Adrenal gland (tissue), 9 donors: ENCODE measurements at regions not wholly inside any gene's neighbourhood (a gene's known extent, or its start where the extent isn't known, plus 50 kb on each side); places are given as distances from the start of the nearest gene placed in this dataset.

Experiments used
- DNase-seq, 7 donors: peaks; one replicate each; pipeline ENCODE4 v3.0.0-alpha.2; 2019 to 2020
- H3K27ac ChIP-seq, 5 donors: fragments of 200-600 bp; sonication (generic) in 4 of 5; 1 replicate in 3 of 5; 2 replicates in 2 of 5; pipeline versions ENCODE4 v1.5.1 to v1.8.0; 2016 to 2020; ENCODE audit warnings: mild to moderate bottlenecking in 1 of 5
- H3K27me3 ChIP-seq: fragments of 200-600 bp; 2 replicates; pipeline ENCODE4 v1.8.0; 2021
- H3K36me3 ChIP-seq, 2 donors: fragments of 200-600 bp; replicated peaks in 1 of 2; 1 replicate in 1 of 2; 2 replicates in 1 of 2; pipeline versions ENCODE4 v1.5.1 to v1.8.0; 2018 to 2022
- H3K4me1 ChIP-seq, 2 donors: fragments of 200-600 bp; replicated peaks in 1 of 2; 1 replicate in 1 of 2; 2 replicates in 1 of 2; pipeline versions ENCODE4 v1.5.1 to v1.8.0; 2018 to 2021
- H3K4me3 ChIP-seq, 4 donors: fragments of 200-600 bp; sonication (generic) in 3 of 4; one replicate each; pipeline ENCODE4 v1.5.1; 2016 to 2018
- H3K9me3 ChIP-seq, 3 donors: fragments of 200-600 bp; sonication (generic) in 1 of 3; replicated peaks in 1 of 3; 1 replicate in 2 of 3; 2 replicates in 1 of 3; pipeline versions ENCODE4 v1.5.1 to v1.8.0; 2016 to 2021
- POLR2A ChIP-seq, 2 donors: fragments of 450-650 bp; IDR thresholded peaks; one replicate each; pipeline ENCODE4 v1.6.1; 2017; ENCODE audit warnings: antibody characterized with exemption in 2 of 2, mild to moderate bottlenecking in 2 of 2, moderate library complexity in 1 of 2
- WGBS, 4 donors: extraction: QIAGEN DNeasy Blood & Tissue Kit in 2 of 4; methylation state at CpG; one replicate each; pipeline versions ENCODE4 v1.1.5 to v1.1.7; 2013 to 2017; 5-methylcytosine and 5-hydroxymethylcytosine counted together
- intact Hi-C, 2 donors: fragments of 100-400 bp; cut with DNase I; formaldehyde crosslinking; loops; one replicate each; pipeline versions ENCODE4 v1.14.1 to v1.15.0; 2022 to 2023
- TF ChIP-seq, protein P1 (sequence below), 6 experiments: fragments of 450-650 bp in 4 of 6; fragments of 200-600 bp in 2 of 6; sonication (generic) in 1 of 6; IDR thresholded peaks; 1 replicate in 5 of 6; 2 replicates in 1 of 6; pipeline versions ENCODE4 v1.5.1 to v1.8.0; 2016 to 2021; ENCODE audit warnings: antibody characterized with exemption in 6 of 6, mild to moderate bottlenecking in 2 of 6, moderate library complexity in 1 of 6
- donor health status: healthy with polysubstance abuse.
- donor health status: Bipolar disorder and iron deficiency.
- donor health status: DM: yes; HTN: yes; CAD: no.
- donor health status: DM: no; HTN: no; CAD: no.
- donor health status: DM: no; HTN: no; CAD: no.

DNA sequence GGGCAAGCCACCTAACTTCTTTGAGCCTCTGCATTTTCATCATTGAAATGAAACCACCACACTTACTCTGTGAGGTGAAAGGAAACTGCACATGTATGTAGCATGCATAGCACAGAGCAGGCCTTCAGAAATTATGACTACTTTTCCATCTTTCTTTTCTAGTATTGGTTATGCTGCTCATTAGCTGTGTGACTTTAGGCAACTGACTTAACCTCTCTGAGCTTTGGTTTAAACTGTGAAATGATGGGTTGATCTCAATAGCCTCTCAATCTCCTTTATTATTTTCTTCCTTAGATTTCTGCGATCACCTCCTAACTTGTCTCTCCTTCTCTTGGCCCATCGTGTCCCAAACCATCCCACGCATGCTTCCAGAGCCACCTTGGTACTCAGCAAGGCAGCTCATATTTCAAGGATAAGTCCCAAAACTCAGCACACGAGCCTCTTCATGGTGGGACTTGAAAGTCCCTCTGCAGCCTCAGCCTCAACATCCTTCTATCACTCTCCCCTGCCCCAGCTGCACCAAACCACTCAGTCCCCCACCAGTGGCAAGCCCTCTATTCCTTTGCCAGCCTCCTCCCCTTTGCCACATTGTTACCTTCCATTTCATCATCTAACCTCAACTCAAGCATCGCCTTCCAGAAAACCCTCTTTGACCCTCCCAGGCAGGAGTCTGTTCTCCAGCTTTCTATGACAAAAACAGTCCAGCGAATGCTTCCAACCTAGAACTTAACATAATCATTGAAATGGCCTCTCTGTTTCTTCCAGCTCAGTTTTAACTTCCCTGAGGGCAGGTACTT lies 60.3 kb upstream of the DNAH5 start:
- intact Hi-C loops = no loop called here
- Histone ChIP-seq H3K27me3 (no peaks in the 10 kb centered on the region), H3K4me3 (no peak overlapping the region), H3K9me3 (no peaks in the 10 kb centered on the region), H3K36me3 (no peaks in the 10 kb centered on the region), H3K4me1 (no peaks in the 10 kb centered on the region), H3K27ac (no peak overlapping the region)
- no peak for DNase-seq
- 74 to 88% (median 76%) methylated on average over 6 of the region's 6 CpGs for WGBS, 4 donors
- TF ChIP-seq POLR2A (IDR thresholded peaks at IDR 0.05) = no peak
- TF ChIP-seq, protein P1, sequence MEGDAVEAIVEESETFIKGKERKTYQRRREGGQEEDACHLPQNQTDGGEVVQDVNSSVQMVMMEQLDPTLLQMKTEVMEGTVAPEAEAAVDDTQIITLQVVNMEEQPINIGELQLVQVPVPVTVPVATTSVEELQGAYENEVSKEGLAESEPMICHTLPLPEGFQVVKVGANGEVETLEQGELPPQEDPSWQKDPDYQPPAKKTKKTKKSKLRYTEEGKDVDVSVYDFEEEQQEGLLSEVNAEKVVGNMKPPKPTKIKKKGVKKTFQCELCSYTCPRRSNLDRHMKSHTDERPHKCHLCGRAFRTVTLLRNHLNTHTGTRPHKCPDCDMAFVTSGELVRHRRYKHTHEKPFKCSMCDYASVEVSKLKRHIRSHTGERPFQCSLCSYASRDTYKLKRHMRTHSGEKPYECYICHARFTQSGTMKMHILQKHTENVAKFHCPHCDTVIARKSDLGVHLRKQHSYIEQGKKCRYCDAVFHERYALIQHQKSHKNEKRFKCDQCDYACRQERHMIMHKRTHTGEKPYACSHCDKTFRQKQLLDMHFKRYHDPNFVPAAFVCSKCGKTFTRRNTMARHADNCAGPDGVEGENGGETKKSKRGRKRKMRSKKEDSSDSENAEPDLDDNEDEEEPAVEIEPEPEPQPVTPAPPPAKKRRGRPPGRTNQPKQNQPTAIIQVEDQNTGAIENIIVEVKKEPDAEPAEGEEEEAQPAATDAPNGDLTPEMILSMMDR (IDR thresholded peaks at IDR 0.05) = no peak

DNA sequence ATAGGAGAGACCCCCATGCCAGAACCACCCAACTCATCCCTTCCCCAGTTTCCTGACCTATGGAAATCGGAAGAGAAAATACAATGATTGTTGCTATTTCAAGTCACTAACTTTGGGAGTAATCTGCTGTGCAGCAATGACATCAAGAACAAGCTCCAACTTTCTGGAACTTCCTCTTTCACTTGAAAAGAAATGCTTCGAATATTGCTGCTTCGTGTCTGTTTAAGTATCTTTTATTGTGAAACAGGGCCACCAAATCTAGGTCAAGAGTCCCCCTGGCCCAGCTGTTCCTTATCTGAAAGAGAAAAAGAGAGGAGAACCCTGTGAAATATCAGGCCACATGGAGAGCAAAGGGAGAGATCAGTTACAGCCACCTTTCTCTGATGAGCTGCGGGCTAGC lies 59.4 kb upstream of the DNAH5 start:
- H3K27me3 ChIP-seq = no peaks in the 10 kb centered on the region
- no peaks in the 10 kb centered on the region for H3K36me3 ChIP-seq
- 53 to 68% (median 61%) methylated on average over 4 of the region's 4 CpGs for WGBS, 4 donors
- no peaks in the 10 kb centered on the region for H3K4me1 ChIP-seq
- H3K9me3 ChIP-seq = no peaks in the 10 kb centered on the region
- H3K4me3 ChIP-seq = no peak overlapping the region
- DNase-seq = peak in 1 of 7 donors; percentile 5
- no peak overlapping the region for H3K27ac ChIP-seq
- TF ChIP-seq, protein P1 (IDR thresholded peaks at IDR 0.05) = no peak
- TF ChIP-seq POLR2A (IDR thresholded peaks at IDR 0.05) = no peak
- intact Hi-C loops = no loop called here

- intact Hi-C loops = no loop called here
- Histone ChIP-seq H3K36me3 (no peaks in the 10 kb centered on the region), H3K27me3 (no peaks in the 10 kb centered on the region)
These were observed 59.0 kb upstream of the DNAH5 start for GRCh38 chr5:14003513-14003912.

DNA sequence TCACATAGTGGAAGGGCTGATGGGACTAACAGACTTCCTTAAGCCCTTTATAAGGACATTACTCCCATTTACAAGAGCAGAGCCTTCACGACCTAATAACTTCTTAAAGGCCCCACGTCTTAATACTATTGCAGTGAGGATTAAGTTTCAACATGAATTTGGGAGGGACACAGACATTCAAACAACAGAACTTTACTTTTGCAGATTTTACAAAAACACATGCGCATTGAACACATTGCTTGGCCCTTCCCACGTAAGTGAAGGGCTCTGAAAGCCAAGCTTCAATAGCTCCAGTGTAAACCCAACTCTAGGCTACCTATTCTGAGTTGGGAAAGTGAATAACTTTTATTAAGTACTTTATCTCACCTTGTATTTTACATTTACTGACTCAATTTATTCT lies 53.8 kb upstream of the DNAH5 start:
- intact Hi-C loops = loop anchor here in 1 of 2 donors (10.0 kb wide), 1 partner anchor 107 kb away; no protein-coding TSS in a partner anchor
- Histone ChIP-seq H3K4me1 (no peaks in the 10 kb centered on the region), H3K36me3 (no peaks in the 10 kb centered on the region), H3K27me3 (no peaks in the 10 kb centered on the region), H3K4me3 (no peak overlapping the region), H3K27ac (no peak overlapping the region), H3K9me3 (no peaks in the 10 kb centered on the region)
- 48 to 62% (median 55%) methylated on average over 4 of the region's 4 CpGs for WGBS, 4 donors
- DNase-seq = no peak
- no peak for TF ChIP-seq POLR2A (IDR thresholded peaks at IDR 0.05)
- TF ChIP-seq, protein P1 (IDR thresholded peaks at IDR 0.05) = no peak

More at GRCh38 chr5:14003513-14003912, 59.0 kb upstream of the DNAH5 start:
- TF ChIP-seq POLR2A (IDR thresholded peaks at IDR 0.05) = no peak
- TF ChIP-seq, protein P1 (IDR thresholded peaks at IDR 0.05) = no peak
- no peak for DNase-seq
- no peaks in the 10 kb centered on the region for H3K4me1 ChIP-seq
- H3K4me3 ChIP-seq = no peak overlapping the region
- H3K9me3 ChIP-seq = no peaks in the 10 kb centered on the region
- WGBS, 4 donors = 60 to 94% (median 86%) methylated on average over 1 to 2 of the region's 2 CpGs
- no peak overlapping the region for H3K27ac ChIP-seq
